Small intestine (tissue), 7 donors: ENCODE measurements at regions not wholly inside any gene's neighbourhood (a gene's known extent, or its start where the extent isn't known, plus 50 kb on each side); places are given as distances from the start of the nearest gene placed in this dataset.
"Not testable (repeated sequence)": the region's sequence is repeated elsewhere in the genome, so short reads cannot be mapped to it uniquely, and the experiment has no call there.

Experiments used
- DNase-seq, 2 donors: peaks; one replicate each; pipeline versions ENCODE4 v3.0.0 to v3.0.0-alpha.2; 2013
- FAIRE-seq: peaks from 2 replicates; lab custom pipeline; 2012; peaks lifted over from hg19 to GRCh38; lab: Jason Lieb, UNC
- H3K27ac ChIP-seq, 3 donors: one replicate each; pipeline ENCODE4 v1.5.1; 2013; ENCODE audit warnings: low read length in 2 of 3, mild to moderate bottlenecking in 2 of 3, control low read depth in 1 of 3, inconsistent platforms in 1 of 3, low read depth in 1 of 3, moderate library complexity in 1 of 3
- H3K27me3 ChIP-seq, 3 donors: one replicate each; pipeline ENCODE4 v1.6.1; 2013; ENCODE audit warnings: low read length in 3 of 3, inconsistent platforms in 1 of 3; ENCODE audit not compliant: control insufficient read depth in 3 of 3, insufficient read depth in 3 of 3
- H3K36me3 ChIP-seq, 3 donors: one replicate each; pipeline ENCODE4 v1.6.1; 2013; ENCODE audit warnings: low read length in 3 of 3, inconsistent platforms in 1 of 3, low read depth in 1 of 3, mild to moderate bottlenecking in 1 of 3, moderate library complexity in 1 of 3; ENCODE audit not compliant: control insufficient read depth in 3 of 3, insufficient read depth in 2 of 3
- H3K4me1 ChIP-seq, 3 donors: one replicate each; pipeline ENCODE4 v1.6.1; 2013; ENCODE audit warnings: low read length in 2 of 3, inconsistent platforms in 1 of 3, low read depth in 1 of 3, mild to moderate bottlenecking in 1 of 3, moderate library complexity in 1 of 3; ENCODE audit not compliant: control insufficient read depth in 3 of 3, insufficient read depth in 2 of 3
- H3K4me3 ChIP-seq, 3 donors: one replicate each; pipeline ENCODE4 v1.5.1; 2013; ENCODE audit warnings: low read length in 3 of 3, control low read depth in 1 of 3, inconsistent platforms in 1 of 3, low read depth in 1 of 3, mild to moderate bottlenecking in 1 of 3, moderate library complexity in 1 of 3
- H3K9me3 ChIP-seq, 2 donors: one replicate each; pipeline ENCODE4 v1.6.1; 2013; ENCODE audit warnings: low read depth in 1 of 2, low read length in 1 of 2; ENCODE audit not compliant: control insufficient read depth in 2 of 2, insufficient read depth in 1 of 2
- WGBS, 3 donors: extraction: QIAGEN DNeasy Blood & Tissue Kit; methylation state at CpG; one replicate each; pipeline ENCODE4 v1.1.7; 2013; 5-methylcytosine and 5-hydroxymethylcytosine counted together
- donor health status: healthy with polysubstance abuse.
- donor health status: control.
- donor health status: control.
- donor health status: Bipolar disorder and iron deficiency.
- donor health status: healthy.

- FAIRE-seq (no peak), DNase-seq (no peak)
- Histone ChIP-seq H3K27me3 (no peaks in the 10 kb centered on the region), H3K9me3 (no peaks in the 10 kb centered on the region), H3K4me3 (no peak overlapping the region), H3K4me1 (no peaks in the 10 kb centered on the region), H3K36me3 (no peaks in the 10 kb centered on the region), H3K27ac (no peak overlapping the region)
Observed at GRCh38 chr4:171484681-171485080, 328.5 kb upstream of the GALNTL6 start.

- Histone ChIP-seq H3K4me1 (no peaks in the 10 kb centered on the region), H3K9me3 (no peaks in the 10 kb centered on the region), H3K4me3 (no peak overlapping the region), H3K27ac (no peak overlapping the region), H3K36me3 (no peaks in the 10 kb centered on the region), H3K27me3 (no peaks in the 10 kb centered on the region)
- 31 to 66% (median 50%) methylated on average over 1 of the region's 1 CpG for WGBS, 3 donors
- FAIRE-seq (no peak), DNase-seq (no peak)
Observed at GRCh38 chr4:171478181-171478580, 335.0 kb upstream of the GALNTL6 start.

- H3K36me3 ChIP-seq, H3K9me3 ChIP-seq, FAIRE-seq, DNase-seq, H3K4me1 ChIP-seq, H3K4me3 ChIP-seq, H3K27ac ChIP-seq, H3K27me3 ChIP-seq: not testable (repeated sequence)
- WGBS, 3 donors, result 59 to 77% (median 59%) methylated on average over 3 of the region's 3 CpGs
Observed at GRCh38 chr4:171475111-171475510, 338.1 kb upstream of the GALNTL6 start.

- WGBS, 3 donors, result 35 to 44% (median 44%) methylated on average over 2 of the region's 2 CpGs
- Histone ChIP-seq H3K4me3 (no peak overlapping the region), H3K36me3 (no peaks in the 10 kb centered on the region), H3K27ac (no peak overlapping the region), H3K27me3 (no peaks in the 10 kb centered on the region), H3K4me1 (no peaks in the 10 kb centered on the region), H3K9me3 (no peaks in the 10 kb centered on the region)
- DNase-seq (no peak), FAIRE-seq (no peak)
Observed at GRCh38 chr4:171473155-171473554, 340.0 kb upstream of the GALNTL6 start.

GRCh38 chr4:171472230-171472629, 341.0 kb upstream of the GALNTL6 start:
- no peak overlapping the region for H3K27ac ChIP-seq
- no peaks in the 10 kb centered on the region for H3K27me3 ChIP-seq
- H3K4me1 ChIP-seq, result no peaks in the 10 kb centered on the region
- no peak overlapping the region for H3K4me3 ChIP-seq
- DNase-seq (no peak), FAIRE-seq (no peak)
- no peaks in the 10 kb centered on the region for H3K36me3 ChIP-seq
- 82 to 88% (median 84%) methylated on average over 4 of the region's 4 CpGs for WGBS, 3 donors
- no peaks in the 10 kb centered on the region for H3K9me3 ChIP-seq

- no peaks in the 10 kb centered on the region for H3K9me3 ChIP-seq
- H3K27ac ChIP-seq, result no peak overlapping the region
- FAIRE-seq (no peak), DNase-seq (no peak)
- H3K4me3 ChIP-seq, result no peak overlapping the region
- no peaks in the 10 kb centered on the region for H3K36me3 ChIP-seq
- no peaks in the 10 kb centered on the region for H3K27me3 ChIP-seq
- 54 to 61% (median 58%) methylated on average over 3 of the region's 3 CpGs for WGBS, 3 donors
- H3K4me1 ChIP-seq, result no peaks in the 10 kb centered on the region
Observed at GRCh38 chr4:171464499-171464898, 348.7 kb upstream of the GALNTL6 start.

GRCh38 chr4:171461191-171461590, 352.0 kb upstream of the GALNTL6 start:
- H3K36me3 ChIP-seq, result no peaks in the 10 kb centered on the region
- H3K4me3 ChIP-seq, result no peak overlapping the region
- H3K27ac ChIP-seq, result no peak overlapping the region
- DNase-seq (no peak), FAIRE-seq (no peak)
- no peaks in the 10 kb centered on the region for H3K9me3 ChIP-seq
- no peaks in the 10 kb centered on the region for H3K4me1 ChIP-seq
- no peaks in the 10 kb centered on the region for H3K27me3 ChIP-seq

- Histone ChIP-seq H3K27ac (no peak overlapping the region), H3K4me1 (no peaks in the 10 kb centered on the region), H3K9me3 (no peaks in the 10 kb centered on the region), H3K4me3 (no peak overlapping the region), H3K36me3 (no peaks in the 10 kb centered on the region), H3K27me3 (no peaks in the 10 kb centered on the region)
- no peak for DNase-seq
- FAIRE-seq, result no peak
- WGBS, 3 donors, result 50 to 71% (median 67%) methylated on average over 2 of the region's 2 CpGs
Observed at GRCh38 chr4:171448919-171449481, 364.2 kb upstream of the GALNTL6 start.

- Histone ChIP-seq H3K4me3 (no peak overlapping the region), H3K27ac (no peak overlapping the region), H3K36me3 (no peaks in the 10 kb centered on the region), H3K27me3 (no peaks in the 10 kb centered on the region), H3K9me3 (no peaks in the 10 kb centered on the region), H3K4me1 (no peaks in the 10 kb centered on the region)
- no peak for DNase-seq
- WGBS, 3 donors, result 77 to 84% (median 82%) methylated on average over 2 of the region's 2 CpGs
- FAIRE-seq, result no peak
Observed at GRCh38 chr4:171448358-171448757, 364.8 kb upstream of the GALNTL6 start.
